ENCODE measurements at regions not wholly inside any gene's neighbourhood (a gene's known extent, or its start where the extent isn't known, plus 50 kb on each side); places are given as distances from the start of the nearest gene placed in this dataset.

- Histone ChIP-seq H3K4me1 (ENCODE audit: control insufficient read depth in 4 of 4, insufficient read depth in 4 of 4, low read length in 3 of 4) (no peaks in the 10 kb centered on the region), H3K27ac (ENCODE audit: low read depth in 1 of 2, low read length in 2 of 2) (no peak overlapping the region), H3K36me3 (ENCODE audit: control insufficient read depth in 4 of 4, insufficient read depth in 3 of 4, low read depth in 1 of 4, low read length in 3 of 4) (no peaks in the 10 kb centered on the region), H3K27me3 (ENCODE audit: control insufficient read depth in 4 of 4, insufficient read depth in 4 of 4, low read length in 3 of 4) (peaks cover 0 to 2% (median 0%) of the 10 kb centered on the region in 4 donors), H3K4me3 (ENCODE audit: low read depth in 1 of 3, low read length in 3 of 3) (no peak overlapping the region), H3K9ac (ENCODE audit: low read depth in 1 of 2, low read length in 2 of 2) (no peak overlapping the region), H3K9me3 (ENCODE audit: control insufficient read depth in 4 of 4, low read length in 3 of 4) (no peaks in the 10 kb centered on the region)
- DNase-seq (ENCODE audit: low spot score), result no peak
- no peak for TF ChIP-seq MAX (IDR thresholded peaks at IDR 0.05)
- TF ChIP-seq HNF4A (conservative IDR thresholded peaks at IDR 0.05), result no peak
- no peak for TF ChIP-seq ZBTB33 (IDR thresholded peaks at IDR 0.05)
- TF ChIP-seq FOXA2 (IDR thresholded peaks at IDR 0.05), result no peak
- no peak for TF ChIP-seq JUND (IDR thresholded peaks at IDR 0.05)
- TF ChIP-seq EGR1 (IDR thresholded peaks at IDR 0.05; ENCODE audit: low read depth in 2 of 2), result no peak
- TF ChIP-seq ATF3 (IDR thresholded peaks at IDR 0.05), result no peak
- WGBS, result 74% methylated on average over 4 of the region's 4 CpGs
These were observed 131.5 kb downstream of the HS3ST1 start for GRCh38 chr4:11297201-11297600.

GRCh38 chr4:11293866-11294265, 134.8 kb downstream of the HS3ST1 start:
- no peaks in the 10 kb centered on the region for H3K9me3 ChIP-seq (ENCODE audit: control insufficient read depth in 4 of 4, low read length in 3 of 4)
- 81% methylated on average over 1 of the region's 1 CpG for WGBS
- no peak for DNase-seq (ENCODE audit: low spot score)
- no peak overlapping the region for H3K4me3 ChIP-seq (ENCODE audit: low read depth in 1 of 3, low read length in 3 of 3)
- H3K9ac ChIP-seq (ENCODE audit: low read depth in 1 of 2, low read length in 2 of 2), result no peak overlapping the region
- no peaks in the 10 kb centered on the region for H3K36me3 ChIP-seq (ENCODE audit: control insufficient read depth in 4 of 4, insufficient read depth in 3 of 4, low read depth in 1 of 4, low read length in 3 of 4)
- no peak for TF ChIP-seq MAX (IDR thresholded peaks at IDR 0.05)
- TF ChIP-seq YY1 (IDR thresholded peaks at IDR 0.05), result no peak
- TF ChIP-seq ZBTB33 (IDR thresholded peaks at IDR 0.05), result no peak
- no peak for TF ChIP-seq TAF1 (conservative IDR thresholded peaks at IDR 0.05)
- TF ChIP-seq RAD21 (IDR thresholded peaks at IDR 0.05), result no peak
- no peak for TF ChIP-seq FOXA1 (IDR thresholded peaks at IDR 0.05)
- TF ChIP-seq FOXA2 (IDR thresholded peaks at IDR 0.05), result no peak
- TF ChIP-seq ATF3 (IDR thresholded peaks at IDR 0.05), result no peak
- H3K27ac ChIP-seq (ENCODE audit: low read depth in 1 of 2, low read length in 2 of 2), result no peak overlapping the region
- H3K27me3 ChIP-seq (ENCODE audit: control insufficient read depth in 4 of 4, insufficient read depth in 4 of 4, low read length in 3 of 4), result no peaks in the 10 kb centered on the region
- H3K4me1 ChIP-seq (ENCODE audit: control insufficient read depth in 4 of 4, insufficient read depth in 4 of 4, low read length in 3 of 4), result no peaks in the 10 kb centered on the region

GRCh38 chr4:11287055-11287454, 141.6 kb downstream of the HS3ST1 start:
- WGBS, result 84% methylated on average over 2 of the region's 2 CpGs
- Histone ChIP-seq H3K9me3 (ENCODE audit: control insufficient read depth in 4 of 4, low read length in 3 of 4) (peaks cover 0 to 3% (median under 1%) of the 10 kb centered on the region in 4 donors), H3K27me3 (ENCODE audit: control insufficient read depth in 4 of 4, insufficient read depth in 4 of 4, low read length in 3 of 4) (no peaks in the 10 kb centered on the region), H3K9ac (ENCODE audit: low read depth in 1 of 2, low read length in 2 of 2) (no peak overlapping the region), H3K4me3 (ENCODE audit: low read depth in 1 of 3, low read length in 3 of 3) (no peak overlapping the region), H3K27ac (ENCODE audit: low read depth in 1 of 2, low read length in 2 of 2) (no peak overlapping the region), H3K4me1 (ENCODE audit: control insufficient read depth in 4 of 4, insufficient read depth in 4 of 4, low read length in 3 of 4) (no peaks in the 10 kb centered on the region), H3K36me3 (ENCODE audit: control insufficient read depth in 4 of 4, insufficient read depth in 3 of 4, low read depth in 1 of 4, low read length in 3 of 4) (no peaks in the 10 kb centered on the region)
- DNase-seq (ENCODE audit: low spot score), result no peak
- no peak for TF ChIP-seq SP1 (IDR thresholded peaks at IDR 0.05)
- TF ChIP-seq FOXA1 (IDR thresholded peaks at IDR 0.05), result no peak
- no peak for TF ChIP-seq ATF3 (IDR thresholded peaks at IDR 0.05)
- TF ChIP-seq MAX (IDR thresholded peaks at IDR 0.05), result no peak
- no peak for TF ChIP-seq HNF4G (IDR thresholded peaks at IDR 0.05)
- TF ChIP-seq RAD21 (IDR thresholded peaks at IDR 0.05), result no peak
- no peak for TF ChIP-seq JUND (IDR thresholded peaks at IDR 0.05)
- TF ChIP-seq FOXA2 (IDR thresholded peaks at IDR 0.05), result no peak
- no peak for TF ChIP-seq EGR1 (IDR thresholded peaks at IDR 0.05; ENCODE audit: low read depth in 2 of 2)
- TF ChIP-seq YY1 (IDR thresholded peaks at IDR 0.05), result no peak
- no peak for TF ChIP-seq ZBTB33 (IDR thresholded peaks at IDR 0.05)

Data from liver (tissue), 7 donors.